DMS153 treated with DMSO at 0.1 percent for 48 hours (cell line): ENCODE measurements at regions not wholly inside any gene's neighbourhood (a gene's known extent, or its start where the extent isn't known, plus 50 kb on each side); places are given as distances from the start of the nearest gene placed in this dataset.

Experiments
- DNase-seq: peaks from one replicate; lab custom pipeline; 2025; ENCODE audit not compliant: unreplicated experiment; lab: John Stamatoyannopoulos, UW

DNA sequence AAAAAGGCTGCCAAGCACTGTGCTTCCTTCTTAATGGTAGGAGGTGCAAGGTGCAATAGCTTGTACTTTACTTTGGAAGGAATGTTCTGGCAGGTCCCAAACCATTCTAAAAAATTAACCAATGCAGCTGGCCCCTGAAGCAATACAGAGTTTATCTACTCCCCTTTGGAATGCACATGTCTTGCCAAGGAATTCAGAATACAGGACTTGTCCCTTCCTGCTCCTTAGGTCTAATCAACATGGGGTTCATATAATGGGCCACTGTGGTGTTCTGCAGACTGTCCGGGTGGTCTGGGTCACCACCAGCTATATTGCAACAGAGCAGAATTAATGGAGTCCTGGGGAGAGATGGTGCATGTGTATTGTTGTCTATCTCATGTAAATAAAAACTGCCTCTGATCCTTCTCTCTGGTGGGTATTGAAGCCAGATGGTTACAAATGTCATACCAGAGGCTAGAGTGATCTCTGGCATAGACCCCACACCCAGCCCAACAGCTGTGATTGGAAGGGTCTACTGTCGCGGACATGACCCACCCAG, 112.8 kb downstream of the RIPK4 start:
- no peak for DNase-seq

DNA sequence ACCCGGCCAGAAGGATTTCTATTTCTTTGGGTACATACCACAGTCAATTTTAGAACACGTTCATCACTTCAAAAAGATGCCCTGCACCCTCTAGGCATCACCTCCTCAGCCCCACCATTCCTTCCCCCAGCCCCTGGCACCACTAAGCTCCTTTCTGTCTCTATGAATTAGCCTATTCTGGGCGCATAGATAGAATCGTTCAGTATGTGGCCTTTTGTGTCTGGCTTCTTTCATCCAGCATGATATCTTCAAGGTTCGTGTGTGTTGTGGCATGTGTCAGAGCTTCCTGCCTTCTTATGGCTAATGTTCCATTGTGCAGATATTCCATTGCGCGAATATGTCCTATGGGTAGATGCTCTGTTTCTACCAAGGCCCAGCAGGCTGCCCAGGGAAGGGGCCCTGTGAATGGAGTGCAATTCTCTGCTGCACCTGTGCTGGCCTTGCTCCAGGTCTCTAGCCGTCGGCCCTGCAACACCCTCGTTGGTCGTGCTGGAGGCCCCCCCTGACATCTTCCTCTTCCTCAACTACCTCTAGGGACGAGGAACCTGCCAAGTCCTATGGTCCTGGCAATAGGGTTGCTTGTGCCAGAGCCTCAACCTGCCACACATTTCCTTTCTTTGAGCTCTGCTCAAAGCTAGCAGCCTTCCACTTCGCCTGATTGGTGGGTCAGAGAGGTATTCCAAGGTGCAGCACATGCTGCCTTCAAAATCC, 113.5 kb downstream of the RIPK4 start:
- DNase-seq, result no peak

DNA sequence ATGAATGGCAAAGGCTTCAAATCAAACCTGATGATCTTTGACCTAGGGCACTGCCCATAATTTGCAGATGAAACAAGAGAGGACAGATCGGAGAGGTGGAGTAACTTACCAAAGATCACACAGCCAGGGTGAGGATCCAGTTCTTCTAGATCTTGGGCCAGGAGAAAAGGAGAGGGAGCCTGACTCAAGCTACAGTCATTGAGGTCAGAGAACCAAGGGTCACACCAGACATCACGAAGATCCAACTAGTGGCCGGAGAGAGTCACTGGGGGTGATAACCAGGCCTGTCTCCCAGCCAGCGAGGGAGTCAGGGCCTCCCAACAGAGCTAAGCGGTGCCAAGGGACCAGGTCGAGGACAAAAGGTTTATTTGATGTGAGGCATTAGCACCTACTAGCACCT, 115.0 kb downstream of the RIPK4 start:
- DNase-seq, result no peak

DNA sequence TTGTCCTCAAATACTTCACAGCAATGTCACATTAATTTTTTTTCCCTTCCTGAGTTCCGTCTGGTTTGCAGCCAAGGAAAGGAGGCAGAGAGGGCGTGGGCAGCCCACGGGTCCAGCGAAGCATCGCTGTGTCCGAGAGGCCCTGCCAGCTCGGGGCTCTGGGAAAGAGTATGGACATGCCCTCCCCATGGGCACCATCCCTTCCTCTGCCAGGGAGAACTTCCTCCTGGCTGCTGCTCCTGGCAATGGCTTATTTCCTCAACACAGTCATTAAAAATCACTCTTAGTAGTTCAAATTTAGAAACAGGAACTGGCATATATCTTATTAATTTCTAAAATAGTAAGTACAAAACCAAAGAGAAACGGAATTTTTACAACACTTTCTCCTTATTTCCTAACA, 115.4 kb downstream of the RIPK4 start:
- DNase-seq, result no peak

DNA sequence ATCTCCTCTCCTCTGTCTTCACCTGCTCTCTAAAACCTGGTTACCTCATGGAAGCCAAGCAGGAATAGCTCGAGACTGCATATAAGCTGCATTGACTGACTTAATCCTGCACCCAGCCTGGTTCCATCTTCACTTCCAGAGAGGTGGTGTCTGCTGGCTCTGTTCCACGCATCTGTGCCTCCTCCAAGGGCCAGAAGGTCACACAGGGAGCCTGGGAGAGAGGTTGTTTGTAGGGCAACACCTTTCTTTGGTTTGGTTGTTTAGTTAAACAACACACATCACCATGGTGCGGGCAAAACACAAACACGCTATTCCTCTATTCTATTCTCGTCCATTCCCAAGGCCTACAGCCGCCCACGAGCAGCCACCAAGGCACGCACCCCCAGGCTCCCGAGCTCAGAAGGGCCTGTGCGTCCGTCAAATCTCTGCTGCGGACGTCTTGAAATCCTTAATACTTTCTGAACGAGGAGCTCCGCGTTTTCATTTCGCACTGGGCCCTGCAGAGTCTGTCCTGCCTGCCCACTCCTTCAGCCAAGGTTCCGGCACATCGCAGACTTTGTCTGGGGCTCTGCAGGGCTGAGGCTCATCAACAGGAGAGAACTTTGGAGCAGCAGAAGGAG, 116.2 kb downstream of the RIPK4 start:
- no peak for DNase-seq

DNA sequence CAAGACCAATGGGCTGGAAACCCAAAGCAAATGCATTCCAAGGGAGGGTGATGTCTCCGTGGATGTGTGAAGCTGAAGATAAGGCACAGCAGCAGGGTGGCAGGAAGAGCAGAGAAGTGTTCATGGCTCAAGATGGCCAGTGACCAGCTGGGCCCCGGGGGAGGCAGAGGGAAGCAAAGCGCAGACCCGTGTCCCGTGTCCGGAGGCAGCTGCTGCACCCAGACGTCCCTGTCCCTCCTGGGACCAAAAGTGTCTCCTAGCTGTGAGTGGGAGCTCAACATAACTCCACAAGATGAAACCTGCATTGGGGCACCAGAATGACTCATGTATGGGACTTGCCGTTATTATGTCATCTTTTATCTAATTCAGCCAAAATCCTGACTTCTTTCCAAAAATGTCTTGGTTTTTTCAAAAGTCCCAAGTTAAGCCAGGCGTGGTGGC, 118.2 kb downstream of the RIPK4 start:
- DNase-seq, result no peak

DNA sequence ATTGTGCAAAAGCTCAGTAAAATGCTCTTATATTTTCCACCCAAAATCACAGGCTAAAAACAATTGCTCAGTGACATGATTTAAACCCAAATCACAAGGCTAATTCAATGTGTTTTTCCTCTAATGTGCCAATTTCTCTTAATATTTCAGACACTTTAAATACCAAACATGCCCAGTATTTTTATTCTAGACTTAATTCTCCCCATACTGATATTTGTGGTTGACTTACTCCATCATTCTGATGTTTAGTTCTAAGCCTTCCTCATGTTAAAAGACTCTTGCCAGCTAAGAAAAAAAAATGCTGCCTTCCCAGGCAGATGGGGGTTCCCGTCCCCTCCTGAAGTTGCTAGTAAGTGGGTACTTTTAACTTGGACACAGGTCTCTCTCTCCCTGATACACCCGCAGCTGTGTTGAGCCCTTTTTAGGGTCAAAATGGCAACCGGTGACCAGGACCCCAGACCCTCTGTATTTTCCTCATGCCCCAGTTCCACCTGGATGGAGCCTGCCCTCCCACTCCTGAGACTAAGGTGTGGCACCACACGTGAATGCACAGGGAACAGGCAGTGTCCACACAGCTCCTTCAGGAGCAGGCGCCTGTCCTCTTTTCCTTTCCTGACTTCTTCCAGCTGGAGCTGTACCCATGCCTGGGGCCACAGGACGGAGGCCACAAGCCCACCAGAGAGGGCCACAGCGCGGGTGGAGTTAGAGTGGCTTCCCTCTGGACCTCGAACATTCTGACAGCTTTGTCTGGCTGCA, 118.9 kb downstream of the RIPK4 start:
- DNase-seq, result no peak

DNA sequence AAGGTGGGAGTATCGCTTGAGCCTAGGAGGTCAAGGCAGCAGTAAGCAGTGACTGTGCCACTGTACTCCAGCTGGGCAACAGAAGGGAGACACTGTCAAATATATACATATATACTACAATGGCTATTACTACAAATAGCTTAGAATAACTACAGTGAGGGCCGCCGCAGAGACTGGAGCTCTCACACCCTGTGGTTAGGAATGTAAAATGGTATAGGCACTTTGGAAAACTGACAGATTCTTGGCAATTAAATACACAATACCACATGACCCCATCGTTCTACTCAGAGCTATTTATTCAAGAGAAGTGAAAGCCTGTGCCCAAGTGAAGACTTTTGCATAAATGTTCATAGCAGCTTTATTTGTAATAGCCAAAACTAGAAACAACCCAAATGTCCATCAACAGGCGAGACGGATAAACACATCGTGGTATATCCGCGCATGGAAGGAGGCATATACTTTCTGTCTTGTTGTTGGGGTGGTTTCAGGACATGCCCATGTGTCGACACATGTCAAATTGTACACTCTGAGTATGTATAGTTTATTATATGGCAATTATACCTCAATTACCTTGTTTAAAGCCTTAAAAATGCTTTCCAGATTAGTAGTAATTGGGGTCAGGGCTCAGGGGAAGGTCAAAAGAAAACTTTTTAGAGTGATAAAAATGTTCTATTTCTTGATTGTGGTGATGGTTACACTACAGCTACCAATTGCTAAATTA, 123.4 kb downstream of the RIPK4 start:
- no peak for DNase-seq

DNA sequence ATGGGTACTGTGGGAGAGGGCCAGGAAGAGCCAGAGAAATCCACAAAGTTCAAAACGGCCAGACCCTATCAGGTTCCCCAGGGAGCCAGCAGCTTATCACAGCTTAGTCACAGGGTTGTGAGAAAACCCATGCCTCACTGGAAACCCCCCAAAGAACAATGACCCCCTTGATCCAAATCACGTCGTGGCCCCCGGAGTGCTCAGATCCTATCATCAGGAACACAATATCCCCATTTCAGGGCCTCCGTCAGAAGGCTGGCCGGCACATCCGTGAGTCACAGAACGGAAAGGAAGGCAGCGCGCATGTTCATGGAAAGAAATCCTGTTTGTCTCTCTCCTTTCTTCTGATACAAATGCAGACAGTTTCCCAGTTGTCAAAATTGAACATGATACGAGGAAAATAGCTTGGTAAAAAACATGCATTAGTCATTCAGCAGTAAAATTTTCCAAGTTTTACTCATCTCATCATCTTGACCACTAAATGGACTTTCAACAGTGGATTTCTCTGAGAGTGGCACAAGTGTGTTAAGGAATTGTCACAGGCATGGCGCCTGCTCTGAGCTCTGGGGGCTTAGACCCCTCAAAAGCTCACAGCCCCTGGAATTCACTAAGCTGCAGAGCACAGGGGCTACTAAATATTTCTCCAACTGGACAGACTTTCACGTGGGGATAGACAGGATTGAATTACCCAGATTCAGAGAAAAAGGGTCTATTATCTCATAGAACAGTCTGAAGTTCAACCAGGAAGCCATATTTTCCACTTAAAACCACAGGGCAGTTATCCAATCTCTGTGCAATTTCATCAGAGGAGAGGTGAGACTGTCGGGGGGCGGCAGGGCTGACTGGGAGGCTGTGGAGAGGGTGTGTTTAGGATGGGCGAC, 124.8 kb downstream of the RIPK4 start:
- DNase-seq, result no peak

DNA sequence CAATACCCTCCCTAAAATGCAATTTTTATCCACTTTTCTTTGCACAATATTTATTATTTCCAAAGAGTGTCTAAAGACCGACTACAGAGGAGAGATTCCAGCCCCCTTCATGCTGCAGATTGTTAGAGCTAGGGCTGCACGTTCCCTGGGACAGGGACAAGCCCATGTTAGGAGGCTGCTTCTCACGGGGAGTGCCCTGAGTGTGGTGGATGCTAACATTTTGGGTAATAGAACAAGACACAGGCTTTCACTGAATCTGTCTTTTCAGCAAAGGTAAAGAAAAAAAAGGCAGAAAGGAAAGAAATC, 125.4 kb downstream of the RIPK4 start:
- DNase-seq, result no peak

DNA sequence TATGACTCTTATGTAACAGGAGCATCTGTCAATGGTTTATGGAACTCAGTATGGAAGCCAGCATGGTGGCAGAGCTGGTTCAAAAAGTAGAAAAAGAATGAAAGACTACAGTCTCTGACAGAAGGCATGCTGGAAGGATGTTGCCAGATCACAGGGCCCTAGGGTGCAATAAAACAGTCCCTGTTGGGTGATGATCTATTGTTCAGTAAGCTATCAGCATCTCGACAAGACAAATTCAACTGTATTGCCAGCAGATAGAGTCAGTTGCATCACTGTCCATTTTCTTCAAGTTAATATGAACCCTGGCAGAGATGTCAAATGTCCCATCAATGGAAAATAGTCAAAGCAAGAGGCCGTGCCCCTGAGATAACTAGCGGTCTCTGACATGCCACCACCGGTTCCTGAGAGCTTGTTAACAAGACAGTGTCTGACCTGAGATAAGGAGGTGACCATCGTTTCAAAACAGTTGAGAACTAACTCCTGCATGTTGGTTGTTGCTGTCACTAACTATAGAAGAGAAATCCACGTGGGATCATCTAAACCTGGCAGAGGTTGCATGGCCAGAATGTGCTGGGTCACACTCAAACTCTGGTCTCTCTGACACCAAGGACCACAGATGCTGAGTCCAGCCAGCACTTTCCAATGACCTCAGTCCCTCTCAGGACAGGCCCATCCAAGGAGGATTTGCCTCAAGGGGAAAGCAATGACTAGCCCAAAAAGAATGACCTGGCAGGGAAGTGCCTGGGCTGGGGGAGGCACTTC, 125.9 kb downstream of the RIPK4 start:
- DNase-seq, result no peak

DNA sequence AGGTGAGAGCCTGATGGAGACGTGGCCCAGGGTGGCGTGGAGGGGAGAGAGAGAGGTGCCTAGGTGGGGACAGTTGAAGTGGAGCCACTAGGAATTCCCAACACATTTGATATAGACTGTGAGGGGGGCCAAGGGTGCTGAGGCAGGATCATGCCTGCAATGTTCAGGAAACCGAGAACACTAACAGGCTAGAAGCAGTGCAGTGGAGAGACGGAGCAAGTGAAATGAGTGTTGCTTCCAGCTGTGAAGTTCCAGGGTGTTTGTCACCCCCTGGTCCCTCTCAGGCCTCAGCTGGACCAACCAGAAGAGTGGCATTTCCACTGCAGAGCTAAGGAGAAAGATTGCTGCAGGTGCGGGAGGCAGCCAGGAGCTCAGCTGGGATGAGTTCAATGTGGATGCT, 127.1 kb downstream of the RIPK4 start:
- no peak for DNase-seq

DNA sequence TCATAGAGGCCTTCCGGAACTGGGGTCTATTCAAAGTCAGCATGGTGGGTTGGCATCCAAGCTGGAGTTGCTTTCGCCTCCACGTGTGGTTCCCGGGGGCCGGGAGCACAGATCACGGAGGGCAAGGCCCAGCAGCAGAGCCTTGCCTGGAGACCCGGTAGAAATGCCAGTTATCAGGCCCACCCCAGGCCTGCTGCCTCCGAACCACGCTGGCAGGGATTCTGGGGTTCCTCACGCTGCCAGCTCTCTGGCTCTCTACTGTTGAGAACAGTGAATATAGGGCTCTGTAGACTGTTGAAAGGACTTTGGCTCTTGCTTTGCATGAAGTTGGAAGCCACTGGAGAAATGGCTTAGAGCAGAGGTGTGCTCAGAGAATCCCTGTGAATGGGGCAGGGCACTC, 127.5 kb downstream of the RIPK4 start:
- DNase-seq, result no peak

DNA sequence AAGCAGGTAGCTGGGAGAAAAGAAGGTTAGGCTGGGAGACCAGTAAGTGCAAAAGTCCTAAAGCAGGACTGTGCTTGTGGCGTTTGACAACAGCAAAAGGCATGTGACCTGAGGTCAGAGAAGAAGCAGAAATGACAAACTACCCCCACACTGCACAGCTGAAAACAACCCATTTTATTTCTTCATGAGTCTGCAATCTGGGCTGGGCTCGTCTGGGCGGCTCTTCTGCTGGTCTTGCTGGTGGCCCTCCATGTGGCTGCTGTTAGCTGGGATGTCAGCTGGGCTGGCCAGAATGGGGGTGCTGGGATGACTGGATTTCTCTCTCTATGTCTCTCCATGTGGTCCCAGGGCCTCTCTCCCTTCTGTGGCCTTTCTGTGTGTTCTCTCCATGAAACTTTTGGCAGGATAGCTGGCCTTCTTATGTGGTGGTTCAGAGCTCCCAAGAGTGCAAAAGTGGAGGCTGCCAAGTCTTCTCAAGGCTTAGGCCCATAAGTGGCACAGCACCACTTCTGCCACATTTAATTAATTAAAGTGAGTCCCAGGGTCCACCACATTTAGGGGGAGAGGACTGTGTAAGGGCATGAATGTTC, 128.6 kb downstream of the RIPK4 start:
- DNase-seq, result no peak

DNA sequence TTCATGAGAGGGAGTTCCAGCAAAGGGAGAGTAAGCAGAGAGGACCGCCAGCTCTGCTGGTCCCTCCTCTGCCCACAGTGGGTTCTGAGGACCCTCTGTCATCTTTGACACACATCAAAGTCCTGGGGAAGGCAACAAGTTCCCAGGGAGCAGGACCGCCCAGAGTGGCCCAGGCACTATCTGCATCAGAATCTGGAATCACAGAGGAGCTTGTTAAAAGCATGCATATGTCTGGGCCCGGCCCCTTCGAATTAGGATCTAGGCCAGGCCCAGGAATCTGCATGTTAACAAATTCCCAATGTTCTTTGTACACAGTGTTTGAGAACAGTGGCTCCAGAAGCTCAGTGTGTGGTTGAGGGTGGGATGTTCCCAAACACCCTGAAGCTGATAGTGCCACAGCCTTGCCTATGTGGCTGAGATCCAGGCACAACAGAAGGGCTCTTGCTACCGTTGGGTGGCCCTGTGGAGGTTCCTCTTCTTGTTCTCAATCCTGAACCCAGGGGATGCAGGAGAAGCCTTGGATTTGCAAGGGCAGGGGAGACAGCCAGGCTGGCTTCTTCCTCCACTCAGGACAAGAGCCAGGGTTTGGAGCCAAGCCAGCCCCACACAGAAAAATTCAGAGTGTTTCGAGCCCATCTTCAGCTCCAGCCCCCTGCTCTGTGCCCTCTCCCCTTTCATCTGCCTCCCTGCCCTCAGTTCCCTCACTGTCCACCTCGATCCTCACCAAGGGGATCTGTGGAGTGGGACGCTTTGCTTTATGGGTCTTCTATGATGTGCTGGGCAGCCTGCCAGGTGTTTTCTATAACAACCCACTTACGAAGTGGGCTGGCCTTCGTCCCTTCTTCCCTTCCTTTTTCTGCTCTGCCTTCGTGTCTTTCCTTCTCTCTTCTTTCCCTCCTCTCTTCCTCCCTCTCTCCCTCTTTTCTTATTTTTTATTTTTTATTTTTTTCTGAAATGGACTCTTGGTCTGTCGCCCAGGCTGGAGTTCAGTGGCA, 129.0 kb upstream of the TMPRSS2 start:
- DNase-seq, result peak; percentile 15

DNA sequence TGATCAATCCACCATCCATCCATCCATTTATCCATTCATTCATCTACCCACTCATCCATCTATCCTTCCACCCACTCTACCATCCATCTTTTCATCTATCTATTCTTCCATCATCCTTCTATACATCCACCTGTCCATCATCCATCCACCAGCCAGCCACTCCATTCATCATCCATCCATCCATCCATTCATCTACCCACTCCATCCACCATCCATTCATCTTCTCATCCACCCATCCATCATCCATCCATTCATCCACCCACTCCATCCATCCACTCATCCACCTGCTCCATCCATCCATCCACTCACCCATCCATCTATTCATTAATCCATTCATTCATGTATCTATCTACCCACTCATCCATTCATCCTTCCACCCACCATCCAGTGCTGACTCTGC, 127.9 kb upstream of the TMPRSS2 start:
- DNase-seq, result no peak

DNA sequence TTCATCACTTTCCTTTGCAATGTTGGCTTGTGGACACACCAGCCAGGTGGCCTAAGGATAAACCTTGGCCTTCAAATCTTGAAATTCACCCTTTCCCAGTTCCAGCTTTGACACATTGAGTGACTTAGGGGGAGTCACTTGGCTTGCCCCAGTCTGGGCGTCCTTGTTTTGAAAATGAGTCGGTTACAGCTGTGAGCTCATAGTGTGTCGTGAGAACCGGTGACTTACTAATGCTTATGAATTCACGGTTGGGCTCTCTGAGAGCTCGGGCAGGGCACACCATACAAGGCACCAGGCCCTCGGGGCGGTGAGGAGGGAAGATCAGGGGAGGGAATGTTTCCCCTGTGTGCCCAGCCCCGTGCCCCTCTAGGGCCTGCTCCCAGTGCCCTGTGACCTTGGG, 126.9 kb upstream of the TMPRSS2 start:
- no peak for DNase-seq

DNA sequence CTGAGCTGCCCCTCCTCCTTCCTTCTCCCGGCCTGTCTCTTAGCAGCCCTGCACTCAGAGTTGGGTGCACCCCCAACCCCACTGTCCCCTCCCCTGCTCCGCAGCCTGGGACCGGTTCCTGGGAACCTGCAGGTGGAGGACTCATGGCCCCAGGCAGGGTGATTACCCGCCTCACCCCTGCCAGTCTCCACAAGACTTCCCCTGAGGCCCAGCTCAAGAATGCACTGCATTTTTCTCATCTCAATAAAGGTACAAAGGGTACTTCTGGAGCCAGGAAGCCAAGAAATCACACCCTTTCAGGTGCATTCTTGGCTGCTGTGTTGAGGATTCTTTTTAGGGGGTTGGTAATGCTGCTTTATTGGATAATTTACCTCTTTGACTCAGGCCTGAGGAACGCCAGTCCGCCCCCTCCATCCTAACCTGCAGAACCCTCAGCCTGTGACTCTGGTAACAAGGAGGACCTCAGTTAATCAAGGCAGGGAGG, 126.3 kb upstream of the TMPRSS2 start:
- no peak for DNase-seq
